Calu3 (cell line): ENCODE measurements at regions not wholly inside any gene's neighbourhood (a gene's known extent, or its start where the extent isn't known, plus 50 kb on each side); places are given as distances from the start of the nearest gene placed in this dataset.

ENCODE experiments used
- BruUV-seq: library from RNA; stranded (reverse); fragments of 400-500 nt; replicated peaks from 2 replicates; lab custom pipeline; 2021; lab: Mats Ljungman, UMichigan
- CTCF ChIA-PET: fragments of 300-600 bp; sonication (Branson Sonifier 250); formaldehyde crosslinking; loops from one replicate; lab custom pipeline; 2022; ENCODE audit warnings: antibody characterized with exemption; lab: Charles Lee
- DNase-seq: peaks from one replicate; pipeline ENCODE4 v3.0.0; 2022
- H3K27ac Mint-ChIP-seq: one replicate; pipeline ENCODE4 v1.8.0; 2022; ENCODE audit warnings: mixed read lengths; ENCODE audit not compliant: unreplicated experiment
- H3K27me3 Mint-ChIP-seq: one replicate; pipeline ENCODE4 v1.8.0; 2022; ENCODE audit warnings: mixed read lengths; ENCODE audit not compliant: unreplicated experiment
- H3K36me3 Mint-ChIP-seq: one replicate; pipeline ENCODE4 v1.8.0; 2022; ENCODE audit warnings: mild to moderate bottlenecking, moderate library complexity, mixed read lengths; ENCODE audit not compliant: insufficient read depth, unreplicated experiment
- H3K4me1 Mint-ChIP-seq: one replicate; pipeline ENCODE4 v1.8.0; 2022; ENCODE audit warnings: mild to moderate bottlenecking, low read depth, mixed read lengths; ENCODE audit not compliant: unreplicated experiment
- H3K4me3 Mint-ChIP-seq: one replicate; pipeline ENCODE4 v1.8.0; 2022; ENCODE audit warnings: mild to moderate bottlenecking, low read depth, moderate library complexity, mixed read lengths; ENCODE audit not compliant: unreplicated experiment
- H3K9me3 Mint-ChIP-seq: one replicate; pipeline ENCODE4 v1.8.0; 2022; ENCODE audit warnings: low read depth, mixed read lengths; ENCODE audit not compliant: unreplicated experiment
- intact Hi-C: fragments of 100-400 bp; cut with micrococcal nuclease; formaldehyde crosslinking; loops from one replicate; pipeline ENCODE4 v1.10.0; 2022; ENCODE audit not compliant: unreplicated experiment
- TF ChIP-seq, protein P1 (sequence below): fragments of 200-600 bp; IDR thresholded peaks from one replicate; pipeline ENCODE4 v1.8.0; 2022; ENCODE audit warnings: antibody characterized with exemption; ENCODE audit not compliant: unreplicated experiment

DNA sequence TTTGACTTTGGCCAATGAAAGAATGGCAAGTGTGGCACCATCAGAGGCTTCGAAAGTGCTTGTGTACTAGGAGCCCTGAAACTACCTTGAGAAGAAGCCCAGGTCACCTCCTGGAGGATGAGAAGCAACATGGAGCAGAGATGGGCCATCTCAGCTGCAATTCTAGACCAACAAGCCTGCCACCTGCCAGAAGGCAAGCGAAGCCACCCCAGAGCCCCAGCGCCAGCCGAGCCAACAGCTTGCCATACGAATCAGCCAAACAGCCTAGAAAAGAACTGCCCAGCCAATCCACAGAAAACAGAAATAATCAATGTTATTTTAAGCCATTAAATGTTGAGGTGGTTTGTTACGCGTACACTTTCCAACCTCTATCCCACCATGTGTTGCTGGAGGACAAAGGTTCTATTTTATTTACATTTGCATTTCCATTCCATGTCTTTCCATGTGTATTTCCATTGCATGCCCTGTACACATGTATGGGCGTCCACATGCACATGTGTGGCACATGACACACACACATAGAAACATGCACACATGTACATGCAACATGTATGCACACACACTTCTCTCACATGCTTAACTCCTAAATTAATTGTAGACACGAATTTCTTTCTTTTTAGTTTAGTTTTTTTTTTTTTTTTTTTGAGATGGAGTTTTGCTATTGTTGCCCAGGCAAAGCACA is 144.3 kb upstream of the TNRC6C start:
- intact Hi-C loops: no loop called here
- BruUV-seq: no TSS peak
- Mint-ChIP-seq H3K27ac (no peak overlapping the region), H3K9me3 (no peaks in the 10 kb centered on the region), H3K27me3 (peaks cover 32% of the 10 kb centered on the region), H3K36me3 (no peaks in the 10 kb centered on the region), H3K4me3 (no peak overlapping the region), H3K4me1 (no peaks in the 10 kb centered on the region)
- CTCF ChIA-PET: no interaction called here
- TF ChIP-seq, protein P1, sequence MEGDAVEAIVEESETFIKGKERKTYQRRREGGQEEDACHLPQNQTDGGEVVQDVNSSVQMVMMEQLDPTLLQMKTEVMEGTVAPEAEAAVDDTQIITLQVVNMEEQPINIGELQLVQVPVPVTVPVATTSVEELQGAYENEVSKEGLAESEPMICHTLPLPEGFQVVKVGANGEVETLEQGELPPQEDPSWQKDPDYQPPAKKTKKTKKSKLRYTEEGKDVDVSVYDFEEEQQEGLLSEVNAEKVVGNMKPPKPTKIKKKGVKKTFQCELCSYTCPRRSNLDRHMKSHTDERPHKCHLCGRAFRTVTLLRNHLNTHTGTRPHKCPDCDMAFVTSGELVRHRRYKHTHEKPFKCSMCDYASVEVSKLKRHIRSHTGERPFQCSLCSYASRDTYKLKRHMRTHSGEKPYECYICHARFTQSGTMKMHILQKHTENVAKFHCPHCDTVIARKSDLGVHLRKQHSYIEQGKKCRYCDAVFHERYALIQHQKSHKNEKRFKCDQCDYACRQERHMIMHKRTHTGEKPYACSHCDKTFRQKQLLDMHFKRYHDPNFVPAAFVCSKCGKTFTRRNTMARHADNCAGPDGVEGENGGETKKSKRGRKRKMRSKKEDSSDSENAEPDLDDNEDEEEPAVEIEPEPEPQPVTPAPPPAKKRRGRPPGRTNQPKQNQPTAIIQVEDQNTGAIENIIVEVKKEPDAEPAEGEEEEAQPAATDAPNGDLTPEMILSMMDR: no peak
- no peak for DNase-seq

DNA sequence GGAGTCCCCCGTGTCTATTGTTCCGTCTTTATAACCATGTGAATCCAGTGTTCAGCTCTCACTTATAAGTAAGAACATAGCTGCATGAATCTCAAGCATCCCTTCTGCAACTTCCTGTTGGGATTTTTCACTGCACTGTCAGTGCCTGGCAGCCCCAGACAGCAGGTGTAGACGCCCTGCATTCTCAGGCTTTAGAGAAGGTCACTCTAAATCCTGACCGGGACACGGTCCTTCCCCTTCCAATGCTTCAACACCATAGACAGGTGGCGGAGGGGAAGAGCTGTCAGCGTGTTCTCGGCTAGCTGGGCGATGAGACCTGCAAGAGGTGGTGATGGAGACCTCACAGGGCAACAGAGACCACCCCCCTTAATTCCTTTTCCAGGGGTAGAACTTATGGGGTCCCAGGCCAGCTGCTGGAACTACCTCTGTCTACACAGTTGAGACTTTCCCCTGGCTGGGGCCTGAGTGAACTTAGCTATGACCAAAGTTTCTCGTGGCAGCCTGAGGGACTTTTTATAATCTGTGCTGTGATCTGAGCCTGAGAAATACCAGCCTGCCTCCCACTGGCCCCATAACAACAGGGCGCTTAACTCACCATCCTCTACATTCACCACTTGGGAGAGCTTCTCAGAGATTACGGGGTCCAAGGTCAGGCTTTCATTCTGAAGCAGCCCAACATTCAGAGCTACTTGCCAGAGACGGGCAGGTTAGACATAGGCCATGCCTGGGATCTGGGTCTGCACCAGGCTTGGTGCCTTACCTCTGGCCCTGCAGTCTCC is 143.2 kb upstream of the TNRC6C start:
- TF ChIP-seq, protein P1: no peak
- no TSS peak for BruUV-seq
- Mint-ChIP-seq H3K9me3 (no peaks in the 10 kb centered on the region), H3K4me1 (no peaks in the 10 kb centered on the region), H3K27ac (no peak overlapping the region), H3K36me3 (no peaks in the 10 kb centered on the region), H3K27me3 (peaks cover 42% of the 10 kb centered on the region), H3K4me3 (no peak overlapping the region)
- CTCF ChIA-PET: no interaction called here
- DNase-seq: no peak
- intact Hi-C loops: no loop called here

DNA sequence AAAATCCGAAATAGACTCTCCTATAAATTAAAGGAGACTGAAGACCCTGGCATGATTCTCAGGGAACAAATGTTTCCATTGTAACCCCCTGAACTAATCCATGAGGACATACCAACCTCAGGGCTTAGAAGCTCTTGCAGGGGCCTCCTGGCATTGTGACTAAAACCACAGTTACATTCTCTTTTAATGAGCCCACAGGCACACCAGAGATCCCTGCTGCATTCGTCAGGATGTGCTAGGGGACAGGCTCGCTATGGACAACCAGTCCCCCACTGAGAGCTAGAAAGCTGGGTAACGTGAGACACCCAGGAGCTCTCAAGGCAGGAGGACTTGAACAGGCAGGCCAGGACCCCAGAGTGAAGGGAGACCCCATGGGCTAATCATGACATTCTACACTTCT is 140.6 kb upstream of the TNRC6C start:
- no peak overlapping the region for H3K4me3 Mint-ChIP-seq
- H3K9me3 Mint-ChIP-seq: no peaks in the 10 kb centered on the region
- peaks cover 58% of the 10 kb centered on the region for H3K27me3 Mint-ChIP-seq
- no peak for DNase-seq
- no peaks in the 10 kb centered on the region for H3K36me3 Mint-ChIP-seq
- no peaks in the 10 kb centered on the region for H3K4me1 Mint-ChIP-seq
- TF ChIP-seq, protein P1: no peak
- intact Hi-C loops: no loop called here
- no peak overlapping the region for H3K27ac Mint-ChIP-seq
- CTCF ChIA-PET: interaction anchor here (0.6 kb wide), 1 partner anchor 101 kb away, joined by 3 read pairs; no protein-coding TSS in a partner anchor
- no TSS peak for BruUV-seq

DNA sequence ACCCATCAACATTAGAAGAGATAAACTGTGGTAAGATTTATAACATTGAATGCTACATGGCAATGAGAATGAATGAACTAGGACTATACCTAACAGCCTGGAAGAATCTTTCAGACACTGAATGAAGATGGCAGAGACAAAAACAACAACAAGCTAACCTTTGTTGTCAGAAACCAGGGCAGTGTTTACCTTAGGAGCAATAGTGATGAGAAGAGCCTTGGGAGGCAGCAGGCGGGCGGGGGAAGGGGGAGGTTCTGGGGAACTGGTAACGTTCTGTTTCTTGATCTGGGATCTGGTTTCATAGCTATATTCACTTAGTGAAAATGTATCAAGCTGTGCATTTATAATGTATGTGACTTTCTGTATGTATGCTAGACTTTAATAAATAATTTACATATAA is 139.0 kb upstream of the TNRC6C start:
- Mint-ChIP-seq H3K9me3 (no peaks in the 10 kb centered on the region), H3K4me3 (no peak overlapping the region), H3K4me1 (no peaks in the 10 kb centered on the region), H3K36me3 (no peaks in the 10 kb centered on the region), H3K27ac (no peak overlapping the region), H3K27me3 (peaks cover 63% of the 10 kb centered on the region)
- no peak for DNase-seq
- CTCF ChIA-PET: interaction anchor here (0.9 kb wide), 1 partner anchor 15 kb away, joined by 3 read pairs; no protein-coding TSS in a partner anchor
- TF ChIP-seq, protein P1: no peak
- intact Hi-C loops: no loop called here
- BruUV-seq: no TSS peak
